ENCODE measurements at regions not wholly inside any gene's neighbourhood (a gene's known extent, or its start where the extent isn't known, plus 50 kb on each side); places are given as distances from the start of the nearest gene placed in this dataset.

- POLR2A ChIA-PET, result no interaction called here
- 6% methylated on average over 4 of the region's 4 CpGs for WGBS (ENCODE audit: missing lambda C conversion rate)
These were observed 426.2 kb downstream of the RIT2 start for GRCh38 chr18:42689310-42689709.

More at GRCh38 chr18:42689310-42689709, 426.2 kb downstream of the RIT2 start:
- CTCF ChIA-PET, result no interaction called here
- H3K27ac ChIP-seq, result no peak overlapping the region
- no peak for TF ChIP-seq ZSCAN20 (CRISPR knock-in tag; IDR thresholded peaks at IDR 0.05)
- FAIRE-seq, result no peak
- no peak for ATAC-seq
- no peak overlapping the region for H3K4me2 ChIP-seq
- no peaks in the 10 kb centered on the region for H3K4me1 ChIP-seq
- H3K9me3 ChIP-seq, result no peaks in the 10 kb centered on the region
- H3K4me3 ChIP-seq, result no peak overlapping the region
- DNase-seq (ENCODE audit: low read depth in 1 of 2, low spot score in 1 of 2), result no peak

Small RNA genes lying in the stretch of these regions (small RNA-seq; reads per million reads assigned to genes)
- gene RNA5SP454, result 0 reads per million in 6 experiments
